Gastroesophageal sphincter (tissue), 3 donors: ENCODE measurements at regions not wholly inside any gene's neighbourhood (a gene's known extent, or its start where the extent isn't known, plus 50 kb on each side); places are given as distances from the start of the nearest gene placed in this dataset.

Experiments
- EP300 ChIP-seq: sonication (generic); formaldehyde crosslinking; IDR thresholded peaks from one replicate; pipeline ENCODE4 v1.6.1; 2017; ENCODE audit warnings: antibody characterized with exemption, mild to moderate bottlenecking
- POLR2AphosphoS5 ChIP-seq: sonication (generic); formaldehyde crosslinking; IDR thresholded peaks from one replicate; pipeline ENCODE4 v1.6.1; 2017; ENCODE audit warnings: antibody characterized with exemption
- TF ChIP-seq, protein P1 (sequence below), 4 experiments: fragments of 200-600 bp in 2 of 4; fragments of 450-650 bp in 2 of 4; sonication (generic) in 1 of 4; IDR thresholded peaks; one replicate each; pipeline ENCODE4 v1.5.1; 2017 to 2019; ENCODE audit warnings: antibody characterized with exemption in 4 of 4, mild to moderate bottlenecking in 2 of 4, moderate library complexity in 2 of 4

DNA sequence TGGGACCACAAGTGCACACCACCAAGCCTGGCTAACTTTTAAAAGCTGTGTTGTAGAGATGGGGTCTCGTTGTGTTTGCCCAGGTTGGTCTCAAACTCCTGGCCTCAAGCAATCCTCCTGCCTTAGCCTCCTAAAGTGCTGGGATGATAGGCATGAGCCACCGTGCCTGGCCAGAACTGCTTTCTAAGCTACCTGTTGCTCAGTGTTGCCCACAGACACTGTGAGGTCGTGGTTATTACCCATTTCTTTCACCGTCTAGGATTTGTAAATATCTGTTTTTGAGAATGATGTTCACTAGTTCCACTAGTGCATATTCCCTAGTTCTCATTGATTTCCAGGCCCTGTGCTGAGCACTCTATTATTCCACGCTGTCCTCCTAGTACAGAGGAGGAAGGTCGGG lies 51.4 kb upstream of the FAM89A start:
- TF ChIP-seq, protein P1, sequence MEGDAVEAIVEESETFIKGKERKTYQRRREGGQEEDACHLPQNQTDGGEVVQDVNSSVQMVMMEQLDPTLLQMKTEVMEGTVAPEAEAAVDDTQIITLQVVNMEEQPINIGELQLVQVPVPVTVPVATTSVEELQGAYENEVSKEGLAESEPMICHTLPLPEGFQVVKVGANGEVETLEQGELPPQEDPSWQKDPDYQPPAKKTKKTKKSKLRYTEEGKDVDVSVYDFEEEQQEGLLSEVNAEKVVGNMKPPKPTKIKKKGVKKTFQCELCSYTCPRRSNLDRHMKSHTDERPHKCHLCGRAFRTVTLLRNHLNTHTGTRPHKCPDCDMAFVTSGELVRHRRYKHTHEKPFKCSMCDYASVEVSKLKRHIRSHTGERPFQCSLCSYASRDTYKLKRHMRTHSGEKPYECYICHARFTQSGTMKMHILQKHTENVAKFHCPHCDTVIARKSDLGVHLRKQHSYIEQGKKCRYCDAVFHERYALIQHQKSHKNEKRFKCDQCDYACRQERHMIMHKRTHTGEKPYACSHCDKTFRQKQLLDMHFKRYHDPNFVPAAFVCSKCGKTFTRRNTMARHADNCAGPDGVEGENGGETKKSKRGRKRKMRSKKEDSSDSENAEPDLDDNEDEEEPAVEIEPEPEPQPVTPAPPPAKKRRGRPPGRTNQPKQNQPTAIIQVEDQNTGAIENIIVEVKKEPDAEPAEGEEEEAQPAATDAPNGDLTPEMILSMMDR (IDR thresholded peaks at IDR 0.05): no peak
- TF ChIP-seq POLR2AphosphoS5 (no peak), EP300 (no peak)
